ENCODE measurements at regions not wholly inside any gene's neighbourhood (a gene's known extent, or its start where the extent isn't known, plus 50 kb on each side); places are given as distances from the start of the nearest gene placed in this dataset.

DNA sequence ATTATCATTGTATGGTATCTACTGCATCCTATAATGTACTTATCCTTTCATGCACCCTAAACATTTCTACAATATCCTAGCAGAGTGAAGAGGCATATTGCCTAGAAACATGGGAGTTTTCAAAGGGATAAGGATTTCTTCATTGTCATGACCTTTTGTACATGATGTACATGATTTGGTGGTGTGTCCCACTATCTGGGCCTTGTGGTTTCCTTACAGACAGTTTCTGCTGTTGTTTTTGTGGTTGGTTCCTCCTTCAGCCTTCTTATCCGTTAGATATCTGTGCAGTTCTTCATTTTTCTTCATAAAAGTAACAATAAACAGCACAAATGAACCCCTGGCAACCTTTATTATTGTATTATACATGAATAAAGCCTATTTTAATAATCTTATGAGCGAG is 70.4 kb upstream of the BACH1 start:
- Histone ChIP-seq H3K27me3 (no peaks in the 10 kb centered on the region), H3K36me3 (no peaks in the 10 kb centered on the region), H3K9me3 (no peaks in the 10 kb centered on the region), H3K4me3 (no peak overlapping the region), H3K27ac (no peak overlapping the region), H3K4me1 (no peaks in the 10 kb centered on the region)
- intact Hi-C loops (cut with DNase I; ENCODE audit: low total_unique reads): no loop called here
- no peak for DNase-seq (ENCODE audit: low spot score in 2 of 2)
- TF ChIP-seq, protein P1, sequence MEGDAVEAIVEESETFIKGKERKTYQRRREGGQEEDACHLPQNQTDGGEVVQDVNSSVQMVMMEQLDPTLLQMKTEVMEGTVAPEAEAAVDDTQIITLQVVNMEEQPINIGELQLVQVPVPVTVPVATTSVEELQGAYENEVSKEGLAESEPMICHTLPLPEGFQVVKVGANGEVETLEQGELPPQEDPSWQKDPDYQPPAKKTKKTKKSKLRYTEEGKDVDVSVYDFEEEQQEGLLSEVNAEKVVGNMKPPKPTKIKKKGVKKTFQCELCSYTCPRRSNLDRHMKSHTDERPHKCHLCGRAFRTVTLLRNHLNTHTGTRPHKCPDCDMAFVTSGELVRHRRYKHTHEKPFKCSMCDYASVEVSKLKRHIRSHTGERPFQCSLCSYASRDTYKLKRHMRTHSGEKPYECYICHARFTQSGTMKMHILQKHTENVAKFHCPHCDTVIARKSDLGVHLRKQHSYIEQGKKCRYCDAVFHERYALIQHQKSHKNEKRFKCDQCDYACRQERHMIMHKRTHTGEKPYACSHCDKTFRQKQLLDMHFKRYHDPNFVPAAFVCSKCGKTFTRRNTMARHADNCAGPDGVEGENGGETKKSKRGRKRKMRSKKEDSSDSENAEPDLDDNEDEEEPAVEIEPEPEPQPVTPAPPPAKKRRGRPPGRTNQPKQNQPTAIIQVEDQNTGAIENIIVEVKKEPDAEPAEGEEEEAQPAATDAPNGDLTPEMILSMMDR (IDR thresholded peaks at IDR 0.05): no peak
- no peak for TF ChIP-seq POLR2A (IDR thresholded peaks at IDR 0.05)
- TF ChIP-seq POLR2AphosphoS5 (IDR thresholded peaks at IDR 0.05): no peak

DNA sequence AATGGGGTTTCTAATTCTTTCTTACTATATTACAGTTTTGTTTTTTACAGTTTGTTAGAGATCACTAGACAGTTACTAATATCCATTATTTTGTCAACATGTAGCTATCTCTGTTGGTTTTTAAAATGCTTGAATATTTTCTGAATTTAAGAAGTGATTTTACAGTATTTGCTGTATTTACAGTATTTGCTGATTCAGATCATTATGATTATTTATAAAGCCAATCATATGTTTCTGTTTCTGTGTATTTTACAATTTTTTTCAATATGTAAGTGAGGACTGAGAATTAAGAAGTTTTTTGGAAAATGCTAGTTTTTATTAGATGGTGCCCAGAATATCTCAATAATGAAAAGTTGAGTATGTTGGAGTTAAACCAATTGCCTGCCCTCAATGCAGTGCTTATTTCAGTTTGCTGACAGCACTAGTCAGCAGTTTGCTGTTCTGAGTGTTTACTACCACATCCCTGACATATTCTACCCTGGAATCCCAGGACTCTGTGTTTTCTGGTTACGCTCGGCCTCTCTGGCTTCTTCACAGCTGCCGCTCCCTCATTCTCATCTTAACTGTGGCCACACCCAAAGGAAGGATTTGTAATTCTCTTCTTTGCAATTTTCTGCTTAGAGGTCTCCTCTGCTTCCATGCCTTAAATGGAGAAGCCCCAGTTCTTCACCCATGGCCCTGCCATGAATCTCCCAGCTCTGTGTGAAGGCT is 68.0 kb upstream of the BACH1 start:
- intact Hi-C loops (cut with DNase I; ENCODE audit: low total_unique reads): no loop called here
- no peaks in the 10 kb centered on the region for H3K27me3 ChIP-seq
- H3K4me3 ChIP-seq: no peak overlapping the region
- H3K27ac ChIP-seq: no peak overlapping the region
- H3K9me3 ChIP-seq: no peaks in the 10 kb centered on the region
- H3K36me3 ChIP-seq: no peaks in the 10 kb centered on the region
- TF ChIP-seq POLR2AphosphoS5 (IDR thresholded peaks at IDR 0.05) (no peak), POLR2A (IDR thresholded peaks at IDR 0.05) (no peak)
- TF ChIP-seq, protein P1 (IDR thresholded peaks at IDR 0.05): no peak
- no peak for DNase-seq (ENCODE audit: low spot score in 2 of 2)
- H3K4me1 ChIP-seq: no peaks in the 10 kb centered on the region

DNA sequence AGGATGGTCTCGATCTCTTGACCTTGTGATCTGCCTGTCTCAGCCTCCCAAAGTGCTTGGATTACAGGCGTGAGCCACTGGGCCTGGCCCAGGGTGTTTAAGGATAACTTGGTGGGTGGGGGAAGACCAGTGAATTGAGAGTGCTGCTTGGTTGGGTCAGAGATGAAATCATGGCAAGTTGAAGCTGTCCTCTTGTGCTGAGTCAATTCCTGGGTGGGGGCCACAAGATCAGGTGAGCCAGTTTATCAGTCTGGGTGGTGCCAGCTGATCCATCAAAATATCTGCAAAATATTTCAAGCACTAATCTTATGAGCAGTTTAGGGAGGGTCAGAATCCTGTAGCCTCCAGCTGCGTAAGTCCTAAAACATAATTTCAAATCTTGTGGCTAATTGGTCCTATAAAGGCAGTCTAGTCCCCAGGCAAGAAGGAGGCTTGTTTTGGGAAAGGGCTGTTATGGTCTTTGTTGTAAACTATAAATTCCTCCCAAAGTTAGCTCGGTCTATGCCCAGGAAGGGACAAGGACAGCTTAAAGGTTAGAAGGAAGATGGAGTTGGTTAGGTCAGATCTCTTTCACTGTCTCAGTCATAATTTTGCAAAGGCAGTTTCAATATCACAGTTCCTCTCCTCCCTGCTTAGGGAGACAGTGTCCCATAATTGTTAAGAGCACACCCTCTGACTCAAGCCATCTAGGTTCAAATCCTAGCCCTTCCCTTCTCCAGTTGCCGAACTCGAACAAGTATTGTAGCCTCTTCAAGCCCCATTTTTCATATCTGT is 66.8 kb upstream of the BACH1 start:
- no peak overlapping the region for H3K4me3 ChIP-seq
- intact Hi-C loops (cut with DNase I; ENCODE audit: low total_unique reads): no loop called here
- no peak overlapping the region for H3K27ac ChIP-seq
- no peaks in the 10 kb centered on the region for H3K36me3 ChIP-seq
- no peak for TF ChIP-seq POLR2AphosphoS5 (IDR thresholded peaks at IDR 0.05)
- TF ChIP-seq POLR2A (IDR thresholded peaks at IDR 0.05): no peak
- TF ChIP-seq, protein P1 (IDR thresholded peaks at IDR 0.05): no peak
- no peak for DNase-seq (ENCODE audit: low spot score in 2 of 2)
- H3K4me1 ChIP-seq: no peaks in the 10 kb centered on the region
- no peaks in the 10 kb centered on the region for H3K9me3 ChIP-seq
- H3K27me3 ChIP-seq: no peaks in the 10 kb centered on the region

DNA sequence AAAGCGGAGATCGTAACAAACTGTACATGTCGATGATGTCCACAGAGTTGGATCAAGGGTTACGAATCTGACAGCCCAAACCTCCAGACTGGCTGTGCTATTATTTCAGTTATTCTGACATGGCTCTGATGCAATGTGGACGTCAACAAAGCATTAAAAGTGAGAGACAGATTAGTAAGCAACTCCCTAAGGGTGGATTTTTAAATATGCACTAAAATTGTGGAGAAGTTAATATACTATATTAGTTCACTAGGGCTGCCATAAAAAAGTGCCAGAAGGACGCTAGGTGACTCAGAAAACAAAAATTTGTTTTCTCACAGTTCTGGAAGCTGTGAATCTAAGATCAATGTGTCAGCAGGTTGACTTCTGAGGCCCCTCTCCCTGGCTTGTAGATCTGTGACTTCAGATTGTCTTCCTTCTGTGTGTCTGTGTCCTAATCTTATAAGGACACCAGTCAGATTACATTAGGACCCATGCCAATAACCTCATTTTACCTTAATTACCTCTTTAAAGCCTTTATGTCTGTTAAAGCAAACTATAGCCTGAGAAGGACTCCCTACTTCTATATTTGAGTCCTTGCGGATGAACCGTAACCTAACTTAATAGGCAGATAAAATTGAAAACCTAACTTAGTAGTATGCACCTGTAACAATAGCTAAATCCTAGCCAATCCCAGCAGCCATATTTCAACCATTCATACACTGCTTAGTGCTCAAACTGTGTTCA is 66.0 kb upstream of the BACH1 start:
- H3K4me1 ChIP-seq: peaks cover 0 to 5% of the 10 kb centered on the region in 2 donors
- H3K27ac ChIP-seq: no peak overlapping the region
- no peak overlapping the region for H3K4me3 ChIP-seq
- H3K27me3 ChIP-seq: no peaks in the 10 kb centered on the region
- TF ChIP-seq POLR2A (IDR thresholded peaks at IDR 0.05): no peak
- TF ChIP-seq POLR2AphosphoS5 (IDR thresholded peaks at IDR 0.05): no peak
- TF ChIP-seq, protein P1 (IDR thresholded peaks at IDR 0.05): no peak
- no peak for DNase-seq (ENCODE audit: low spot score in 2 of 2)
- no peaks in the 10 kb centered on the region for H3K9me3 ChIP-seq
- intact Hi-C loops (cut with DNase I; ENCODE audit: low total_unique reads): no loop called here
- no peaks in the 10 kb centered on the region for H3K36me3 ChIP-seq

DNA sequence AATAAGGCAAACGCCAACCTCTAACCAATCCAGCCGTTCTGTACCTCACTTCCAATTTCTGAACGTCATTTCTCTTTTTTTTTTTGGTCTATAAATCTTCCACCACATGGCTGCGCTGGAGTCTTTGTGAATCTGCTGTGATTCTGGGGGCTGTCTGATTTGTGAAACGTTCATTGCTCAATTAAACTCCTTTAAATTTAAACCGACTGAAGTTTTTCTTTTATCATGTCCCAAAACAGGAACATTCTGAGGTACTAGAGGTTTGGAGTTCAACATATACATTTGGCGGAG is 65.5 kb upstream of the BACH1 start:
- Histone ChIP-seq H3K36me3 (no peaks in the 10 kb centered on the region), H3K9me3 (no peaks in the 10 kb centered on the region), H3K4me1 (peaks cover 0 to 6% of the 10 kb centered on the region in 2 donors), H3K4me3 (no peak overlapping the region), H3K27ac (no peak overlapping the region), H3K27me3 (no peaks in the 10 kb centered on the region)
- TF ChIP-seq, protein P1 (IDR thresholded peaks at IDR 0.05): no peak
- TF ChIP-seq POLR2A (IDR thresholded peaks at IDR 0.05): no peak
- TF ChIP-seq POLR2AphosphoS5 (IDR thresholded peaks at IDR 0.05): no peak
- no peak for DNase-seq (ENCODE audit: low spot score in 2 of 2)
- intact Hi-C loops (cut with DNase I; ENCODE audit: low total_unique reads): no loop called here

Data from breast epithelium (tissue), 4 donors.